Lower leg skin (tissue), 3 donors: ENCODE measurements at regions not wholly inside any gene's neighbourhood (a gene's known extent, or its start where the extent isn't known, plus 50 kb on each side); places are given as distances from the start of the nearest gene placed in this dataset.

Experiments
- POLR2A ChIP-seq, 2 donors: fragments of 450-650 bp; IDR thresholded peaks; one replicate each; pipeline ENCODE4 v1.6.1; 2016 to 2017; ENCODE audit warnings: antibody characterized with exemption in 2 of 2, mild to moderate bottlenecking in 1 of 2, moderate library complexity in 1 of 2
- TF ChIP-seq, protein P1 (sequence below), 3 donors: fragments of 450-650 bp; IDR thresholded peaks; one replicate each; pipeline ENCODE4 v1.5.1; 2016; ENCODE audit warnings: antibody characterized with exemption in 3 of 3, mild to moderate bottlenecking in 3 of 3, moderate library complexity in 2 of 3

DNA sequence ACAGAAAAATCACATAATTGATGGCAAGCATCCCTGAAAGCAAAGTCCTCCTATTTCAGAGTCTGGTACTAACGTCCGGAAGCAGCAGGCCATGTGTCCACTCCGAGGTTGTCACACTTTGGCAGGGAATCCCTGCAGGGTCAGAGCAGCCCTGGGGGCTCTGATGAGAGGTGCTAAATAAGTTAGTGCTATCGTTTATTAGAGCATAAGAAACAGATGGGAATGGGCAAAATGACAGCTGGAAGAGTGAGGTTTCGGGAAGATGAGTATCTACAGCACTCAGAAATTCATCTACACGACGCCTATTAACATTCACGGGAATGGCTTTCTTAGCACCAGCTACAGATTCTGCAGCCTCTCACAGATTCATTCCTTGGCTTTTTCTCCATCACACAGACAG lies 465.4 kb upstream of the PSMD7 start:
- TF ChIP-seq, protein P1, sequence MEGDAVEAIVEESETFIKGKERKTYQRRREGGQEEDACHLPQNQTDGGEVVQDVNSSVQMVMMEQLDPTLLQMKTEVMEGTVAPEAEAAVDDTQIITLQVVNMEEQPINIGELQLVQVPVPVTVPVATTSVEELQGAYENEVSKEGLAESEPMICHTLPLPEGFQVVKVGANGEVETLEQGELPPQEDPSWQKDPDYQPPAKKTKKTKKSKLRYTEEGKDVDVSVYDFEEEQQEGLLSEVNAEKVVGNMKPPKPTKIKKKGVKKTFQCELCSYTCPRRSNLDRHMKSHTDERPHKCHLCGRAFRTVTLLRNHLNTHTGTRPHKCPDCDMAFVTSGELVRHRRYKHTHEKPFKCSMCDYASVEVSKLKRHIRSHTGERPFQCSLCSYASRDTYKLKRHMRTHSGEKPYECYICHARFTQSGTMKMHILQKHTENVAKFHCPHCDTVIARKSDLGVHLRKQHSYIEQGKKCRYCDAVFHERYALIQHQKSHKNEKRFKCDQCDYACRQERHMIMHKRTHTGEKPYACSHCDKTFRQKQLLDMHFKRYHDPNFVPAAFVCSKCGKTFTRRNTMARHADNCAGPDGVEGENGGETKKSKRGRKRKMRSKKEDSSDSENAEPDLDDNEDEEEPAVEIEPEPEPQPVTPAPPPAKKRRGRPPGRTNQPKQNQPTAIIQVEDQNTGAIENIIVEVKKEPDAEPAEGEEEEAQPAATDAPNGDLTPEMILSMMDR (IDR thresholded peaks at IDR 0.05): no peak
- TF ChIP-seq POLR2A (IDR thresholded peaks at IDR 0.05): no peak
